AG10803 (cell line): ENCODE measurements at regions not wholly inside any gene's neighbourhood (a gene's known extent, or its start where the extent isn't known, plus 50 kb on each side); places are given as distances from the start of the nearest gene placed in this dataset.

Experiments
- DNase-seq: peaks from one replicate; pipeline ENCODE4 v3.0.0; 2010; ENCODE audit warnings: low read depth
- H3K4me3 ChIP-seq: 2 replicates; pipeline ENCODE4 v1.5.1; 2011; ENCODE audit warnings: mild to moderate bottlenecking, low read length, control low read depth
- CTCF ChIP-seq: conservative IDR thresholded peaks from 2 replicates; pipeline ENCODE4 v1.5.1; 2011; ENCODE audit warnings: mild to moderate bottlenecking, low read length, control low read depth, inconsistent platforms

- no peak for DNase-seq
- no peak for TF ChIP-seq CTCF
- H3K4me3 ChIP-seq, result no peak overlapping the region
Observed at GRCh38 chr5:124438903-124439281, 307.5 kb downstream of the ZNF608 start.

- DNase-seq, result no peak
- TF ChIP-seq CTCF, result no peak
- H3K4me3 ChIP-seq, result no peak overlapping the region
Observed at GRCh38 chr5:124438026-124438902, 308.2 kb downstream of the ZNF608 start.

GRCh38 chr5:124436294-124436693 is 310.1 kb downstream of the ZNF608 start:
- no peak overlapping the region for H3K4me3 ChIP-seq
- no peak for TF ChIP-seq CTCF
- no peak for DNase-seq

GRCh38 chr5:124433170-124433569 is 313.3 kb downstream of the ZNF608 start:
- DNase-seq, result no peak
- no peak for TF ChIP-seq CTCF
- no peak overlapping the region for H3K4me3 ChIP-seq

- TF ChIP-seq CTCF, result no peak
- no peak for DNase-seq
- H3K4me3 ChIP-seq, result no peak overlapping the region
Observed at GRCh38 chr5:124421584-124421983, 324.9 kb downstream of the ZNF608 start.

GRCh38 chr5:124420952-124421351 is 325.5 kb downstream of the ZNF608 start:
- DNase-seq, result no peak
- no peak for TF ChIP-seq CTCF
- no peak overlapping the region for H3K4me3 ChIP-seq

- TF ChIP-seq CTCF, result no peak
- DNase-seq, result no peak
- H3K4me3 ChIP-seq, result no peak overlapping the region
Observed at GRCh38 chr5:124419531-124419930, 326.9 kb downstream of the ZNF608 start.
